CD4-positive, alpha-beta T cell treated with Interleukin-21 for 1 hour (primary cell): ENCODE measurements at regions not wholly inside any gene's neighbourhood (a gene's known extent, or its start where the extent isn't known, plus 50 kb on each side); places are given as distances from the start of the nearest gene placed in this dataset.

ENCODE experiments used
- DNase-seq: peaks from one replicate; pipeline ENCODE4 v3.0.0-alpha.2; 2020

DNA sequence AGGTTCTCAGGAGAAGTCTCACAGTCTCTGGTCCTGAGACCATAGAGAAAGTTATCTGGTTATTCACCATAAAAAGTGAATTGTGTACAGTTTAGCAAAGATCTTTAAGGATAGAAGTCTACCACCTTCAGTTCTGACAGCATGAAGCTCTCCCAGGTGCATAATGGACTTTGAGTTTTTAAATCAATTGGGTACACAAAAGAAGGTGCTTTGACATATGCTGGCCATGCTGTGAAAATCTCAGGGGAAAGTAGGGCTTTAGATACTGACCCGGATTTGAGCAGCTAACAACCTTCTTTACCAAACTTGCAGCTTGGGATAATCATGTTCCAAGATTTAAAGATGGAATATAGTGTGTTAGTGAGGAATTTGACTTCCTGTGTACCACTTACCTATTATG is 264.2 kb downstream of the ZSWIM6 start:
- no peak for DNase-seq

GRCh38 chr5:61597684-61598083 is 265.6 kb downstream of the ZSWIM6 start:
- no peak for DNase-seq

- no peak for DNase-seq
These were observed 266.1 kb downstream of the ZSWIM6 start for GRCh38 chr5:61598126-61598525.

- no peak for DNase-seq
These were observed 267.5 kb downstream of the ZSWIM6 start for GRCh38 chr5:61599370-61600122.

DNA sequence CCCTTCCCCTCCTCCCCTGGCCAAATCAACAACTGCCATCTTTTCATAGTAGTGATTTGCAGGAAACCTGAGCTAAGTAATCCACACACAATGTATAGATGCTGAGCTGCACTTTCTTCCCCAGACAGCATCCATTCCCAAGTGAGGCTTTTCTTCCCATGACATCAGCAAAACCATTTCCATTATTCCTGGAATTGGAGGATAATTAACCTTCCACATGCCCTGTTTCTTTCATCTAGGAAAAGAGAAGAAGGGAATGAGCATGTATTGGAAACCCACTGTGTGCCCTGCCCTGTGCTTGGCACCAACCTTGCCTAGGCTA is 268.0 kb downstream of the ZSWIM6 start:
- DNase-seq = no peak

DNA sequence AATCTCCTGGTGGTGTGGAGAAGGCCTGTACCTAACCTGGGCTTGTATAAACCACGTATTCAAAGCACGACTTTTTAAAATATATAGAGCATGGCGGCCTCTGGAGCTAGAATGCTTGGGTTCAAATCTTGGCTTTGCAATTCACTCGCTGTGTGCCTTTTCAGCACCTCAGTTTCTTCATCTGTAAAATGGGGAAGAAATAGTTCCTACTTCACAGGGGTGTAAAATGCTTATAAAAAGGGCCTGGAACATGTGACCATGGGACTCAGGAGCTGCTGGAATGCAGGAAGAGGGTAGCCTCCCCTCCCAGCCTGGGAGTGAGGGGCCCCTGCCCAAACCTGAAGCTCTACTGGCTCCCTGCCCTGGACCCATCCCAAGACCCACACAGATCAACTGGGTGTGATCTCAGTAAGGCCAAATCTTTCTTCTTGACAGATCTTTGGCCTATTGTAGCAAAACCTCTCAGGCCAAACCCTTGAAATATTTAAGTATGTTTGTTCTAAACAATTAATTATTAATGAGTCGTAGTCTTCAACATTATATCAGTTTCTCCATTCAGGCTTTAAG is 269.0 kb downstream of the ZSWIM6 start:
- no peak for DNase-seq

GRCh38 chr5:61603211-61603908 is 271.3 kb downstream of the ZSWIM6 start:
- no peak for DNase-seq

- no peak for DNase-seq
These were observed 272.3 kb downstream of the ZSWIM6 start for GRCh38 chr5:61604076-61605025.

DNA sequence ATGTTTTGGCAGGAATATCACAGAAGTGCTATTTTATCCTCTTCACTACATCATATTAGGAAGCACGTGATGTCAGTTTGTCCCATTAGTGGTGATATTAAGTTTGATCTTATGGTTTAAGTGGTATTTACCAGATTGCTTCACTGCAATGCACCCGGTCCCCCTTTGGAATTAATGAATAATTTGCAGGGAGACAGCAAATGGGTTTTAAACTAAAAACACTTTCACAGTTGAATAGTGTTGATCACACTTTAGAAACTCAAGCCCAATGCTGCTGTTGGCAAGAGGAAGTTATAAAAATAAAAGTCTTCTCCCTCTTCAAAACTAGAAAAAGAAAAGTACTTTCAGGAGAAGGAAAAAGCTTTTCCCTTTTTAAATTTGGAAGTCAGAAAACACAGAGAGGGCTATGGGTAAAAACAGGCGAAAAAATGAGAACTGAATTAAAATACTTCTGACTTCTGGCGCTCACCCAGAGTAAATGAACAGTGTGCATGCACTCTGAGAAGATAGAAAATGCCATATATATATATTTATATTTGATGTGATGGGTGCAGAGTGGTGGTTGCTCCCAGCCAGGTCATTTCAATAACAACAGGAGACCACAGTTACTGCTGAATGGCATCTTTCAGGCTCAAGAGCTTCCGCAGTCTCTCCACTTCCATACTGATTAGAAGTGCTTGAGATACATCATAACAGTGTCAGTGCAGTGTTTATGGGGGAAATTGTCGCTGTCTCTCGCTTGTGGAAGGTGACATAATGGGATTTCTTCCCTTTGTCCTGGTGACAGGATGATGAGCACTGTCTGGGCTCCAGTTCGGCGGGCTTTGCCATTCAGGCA is 278.0 kb downstream of the ZSWIM6 start:
- no peak for DNase-seq

DNA sequence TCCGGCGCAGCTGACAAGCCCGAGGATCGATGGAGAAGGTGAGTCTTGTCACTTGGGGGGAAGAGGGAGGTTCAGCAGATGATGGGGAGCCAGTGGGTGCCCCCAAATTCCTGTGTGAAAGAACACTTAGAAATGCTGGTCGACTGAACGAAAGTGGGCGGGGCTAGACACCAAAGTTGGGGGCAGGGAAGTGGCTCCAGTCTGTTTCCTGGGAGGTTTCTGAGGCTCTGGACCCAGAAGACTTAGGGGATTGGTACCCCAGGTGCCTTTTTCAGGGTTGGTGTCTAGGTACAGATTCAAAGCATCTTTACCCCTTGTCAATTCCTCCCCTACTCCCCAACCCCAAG is 278.6 kb downstream of the ZSWIM6 start:
- DNase-seq = no peak

DNA sequence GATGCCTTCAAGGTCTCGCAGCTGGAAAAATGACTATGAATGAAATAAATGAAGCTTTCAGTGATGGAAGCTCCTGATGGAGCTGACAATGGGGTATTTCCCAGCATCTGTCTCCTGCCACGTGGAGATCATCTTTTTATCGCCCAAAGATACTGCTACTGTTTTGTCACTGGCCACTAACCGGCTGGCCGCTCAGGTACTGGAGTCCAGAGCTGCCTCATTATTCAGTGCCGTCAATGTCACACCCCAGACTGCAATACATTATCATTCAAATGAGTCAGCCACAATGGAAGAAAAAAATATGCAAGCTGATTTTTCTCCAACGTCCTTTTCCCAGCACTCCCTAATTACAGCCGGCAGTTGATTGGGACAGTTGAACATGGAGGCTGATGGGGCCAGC is 280.4 kb downstream of the ZSWIM6 start:
- no peak for DNase-seq

- no peak for DNase-seq
These were observed 281.6 kb downstream of the ZSWIM6 start for GRCh38 chr5:61613679-61614078.

DNA sequence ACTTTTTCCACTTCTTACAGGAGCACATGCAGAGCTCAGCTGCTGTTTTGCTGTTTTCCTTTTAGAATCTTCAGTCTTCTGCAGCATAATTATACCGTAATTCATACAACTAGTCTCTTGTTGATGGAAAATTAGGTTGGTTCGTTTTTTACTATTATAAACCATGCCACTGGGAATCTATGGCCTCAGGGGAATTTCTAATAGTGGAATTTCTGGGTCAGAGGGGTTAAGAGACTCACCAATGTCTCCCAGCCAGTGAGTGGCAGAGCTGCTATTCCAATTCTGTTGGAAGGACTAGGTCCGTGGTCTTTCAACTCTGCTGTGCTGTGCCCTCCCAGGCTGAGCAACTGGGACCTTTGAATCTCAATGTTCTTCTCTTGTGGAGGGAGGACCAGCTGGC is 282.5 kb downstream of the ZSWIM6 start:
- no peak for DNase-seq

DNA sequence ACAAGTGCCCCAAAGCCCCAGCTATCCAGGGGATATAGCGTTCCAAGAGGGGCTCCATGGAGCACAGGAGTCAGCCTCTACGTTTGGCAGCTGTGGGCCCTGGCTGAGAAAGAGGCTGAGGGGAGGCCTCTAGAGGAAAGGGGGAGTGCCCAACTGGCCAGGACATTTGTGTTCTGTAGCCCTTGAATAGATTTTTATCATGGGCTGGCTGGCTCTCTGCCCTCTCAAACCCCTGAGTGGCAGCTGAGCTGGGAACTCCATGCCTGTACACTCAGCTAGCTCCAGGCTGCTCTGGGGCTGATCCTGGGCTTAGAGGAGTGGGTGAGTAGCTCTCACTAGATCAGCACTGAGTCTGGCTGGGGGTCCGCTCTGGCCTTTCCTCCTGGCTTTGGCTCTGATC is 285.0 kb downstream of the ZSWIM6 start:
- no peak for DNase-seq

GRCh38 chr5:61617995-61618525 is 286.0 kb downstream of the ZSWIM6 start:
- DNase-seq = no peak

GRCh38 chr5:61618577-61618976 is 286.5 kb downstream of the ZSWIM6 start:
- DNase-seq = no peak

GRCh38 chr5:61619289-61619688 is 287.2 kb downstream of the ZSWIM6 start:
- DNase-seq = no peak

DNA sequence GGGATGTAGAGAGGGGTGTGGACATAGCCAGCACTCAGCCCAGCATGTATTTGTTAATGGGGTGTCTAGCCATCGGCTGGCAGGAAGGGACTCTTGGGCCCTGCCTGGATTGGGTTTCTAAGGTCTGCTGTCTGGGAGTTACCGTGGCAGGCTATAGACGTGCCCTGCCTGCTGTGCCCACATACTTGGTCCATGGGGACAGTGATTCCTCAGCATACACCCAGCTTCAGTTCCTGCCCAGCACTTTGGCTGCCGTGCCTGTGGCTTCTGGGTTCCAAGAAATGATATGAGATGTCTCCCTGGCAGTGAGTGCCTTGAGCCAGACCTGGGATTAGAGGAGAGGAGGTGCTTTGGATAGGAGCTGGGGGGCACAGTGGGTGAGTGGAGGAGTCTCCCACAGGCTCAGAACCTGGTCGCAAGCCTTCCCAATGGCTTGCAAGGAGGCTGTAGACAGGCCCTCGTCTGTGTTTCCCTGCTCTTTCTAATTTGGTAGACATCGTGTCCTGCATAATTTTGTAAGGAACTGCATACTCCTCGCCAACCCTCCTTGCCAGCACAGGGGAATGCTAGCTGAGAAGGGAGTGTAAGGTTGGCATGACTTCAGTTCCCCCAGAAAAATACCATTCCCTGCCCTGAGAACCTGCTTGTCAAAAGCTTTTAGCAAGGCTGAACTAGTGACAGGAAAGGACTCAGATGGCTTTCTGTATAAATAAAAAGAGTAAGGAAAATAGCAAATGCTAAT is 287.9 kb downstream of the ZSWIM6 start:
- no peak for DNase-seq

GRCh38 chr5:61620699-61621182 is 288.7 kb downstream of the ZSWIM6 start:
- DNase-seq = no peak

- no peak for DNase-seq
These were observed 289.2 kb downstream of the ZSWIM6 start for GRCh38 chr5:61621202-61621650.

GRCh38 chr5:61622156-61622555 is 290.1 kb downstream of the ZSWIM6 start:
- DNase-seq = no peak
